NOMO-1 treated with dmso at 0.1 percent for 144 hours (cell line): ENCODE measurements at regions not wholly inside any gene's neighbourhood (a gene's known extent, or its start where the extent isn't known, plus 50 kb on each side); places are given as distances from the start of the nearest gene placed in this dataset.

Experiments used
- DNase-seq: peaks from one replicate; lab custom pipeline; 2025; ENCODE audit not compliant: unreplicated experiment; lab: John Stamatoyannopoulos, UW

GRCh38 chr6:167509853-167510220 is 185.0 kb downstream of the TTLL2 start:
- no peak for DNase-seq

GRCh38 chr6:167510648-167511047 is 185.8 kb downstream of the TTLL2 start:
- no peak for DNase-seq

- DNase-seq: no peak
Observed at GRCh38 chr6:167512696-167513375, 187.9 kb downstream of the TTLL2 start.

GRCh38 chr6:167513778-167514177 is 188.9 kb downstream of the TTLL2 start:
- DNase-seq: no peak

- DNase-seq: no peak
Observed at GRCh38 chr6:167514524-167514923, 189.6 kb downstream of the TTLL2 start.

GRCh38 chr6:167515873-167516507 is 191.1 kb downstream of the TTLL2 start:
- DNase-seq: no peak

GRCh38 chr6:167517254-167517916 is 192.5 kb downstream of the TTLL2 start:
- DNase-seq: no peak

GRCh38 chr6:167523426-167523825 is 198.5 kb downstream of the TTLL2 start:
- no peak for DNase-seq

GRCh38 chr6:167524261-167525111 is 199.6 kb downstream of the TTLL2 start:
- no peak for DNase-seq

GRCh38 chr6:167525774-167526173 is 200.9 kb downstream of the TTLL2 start:
- no peak for DNase-seq

- no peak for DNase-seq
Observed at GRCh38 chr6:167526465-167527368, 201.8 kb downstream of the TTLL2 start.

GRCh38 chr6:167528239-167528638 is 203.4 kb downstream of the TTLL2 start:
- DNase-seq: no peak

GRCh38 chr6:167528976-167529375 is 204.1 kb downstream of the TTLL2 start:
- no peak for DNase-seq

- no peak for DNase-seq
Observed at GRCh38 chr6:167529444-167530335, 204.8 kb downstream of the TTLL2 start.

GRCh38 chr6:167530951-167531350 is 206.1 kb downstream of the TTLL2 start:
- DNase-seq: no peak

GRCh38 chr6:167532410-167533288 is 207.8 kb downstream of the TTLL2 start:
- DNase-seq: no peak

- no peak for DNase-seq
Observed at GRCh38 chr6:167533851-167534250, 209.0 kb downstream of the TTLL2 start.

GRCh38 chr6:167537816-167538215 is 212.9 kb downstream of the TTLL2 start:
- DNase-seq: no peak
